VCaP (cell line): ENCODE measurements at regions not wholly inside any gene's neighbourhood (a gene's known extent, or its start where the extent isn't known, plus 50 kb on each side); places are given as distances from the start of the nearest gene placed in this dataset.

Source experiments
- H3K27ac ChIP-seq: fragments of 450-650 bp; 2 replicates; pipeline ENCODE4 v1.5.1; 2017
- CTCF ChIP-seq: fragments of 450-650 bp; conservative IDR thresholded peaks from 2 replicates; pipeline ENCODE4 v1.5.1; 2017; ENCODE audit warnings: mild to moderate bottlenecking, moderate library complexity

GRCh38 chr7:46150202-46150601 is 229.1 kb upstream of the IGFBP3 start:
- H3K27ac ChIP-seq = peak overlapping the region; percentile 11

GRCh38 chr7:46147871-46148270 is 226.8 kb upstream of the IGFBP3 start:
- no peak for TF ChIP-seq CTCF
- H3K27ac ChIP-seq = no peak overlapping the region

More at GRCh38 chr7:46150202-46150601, 229.1 kb upstream of the IGFBP3 start:
- no peak for TF ChIP-seq CTCF

DNA sequence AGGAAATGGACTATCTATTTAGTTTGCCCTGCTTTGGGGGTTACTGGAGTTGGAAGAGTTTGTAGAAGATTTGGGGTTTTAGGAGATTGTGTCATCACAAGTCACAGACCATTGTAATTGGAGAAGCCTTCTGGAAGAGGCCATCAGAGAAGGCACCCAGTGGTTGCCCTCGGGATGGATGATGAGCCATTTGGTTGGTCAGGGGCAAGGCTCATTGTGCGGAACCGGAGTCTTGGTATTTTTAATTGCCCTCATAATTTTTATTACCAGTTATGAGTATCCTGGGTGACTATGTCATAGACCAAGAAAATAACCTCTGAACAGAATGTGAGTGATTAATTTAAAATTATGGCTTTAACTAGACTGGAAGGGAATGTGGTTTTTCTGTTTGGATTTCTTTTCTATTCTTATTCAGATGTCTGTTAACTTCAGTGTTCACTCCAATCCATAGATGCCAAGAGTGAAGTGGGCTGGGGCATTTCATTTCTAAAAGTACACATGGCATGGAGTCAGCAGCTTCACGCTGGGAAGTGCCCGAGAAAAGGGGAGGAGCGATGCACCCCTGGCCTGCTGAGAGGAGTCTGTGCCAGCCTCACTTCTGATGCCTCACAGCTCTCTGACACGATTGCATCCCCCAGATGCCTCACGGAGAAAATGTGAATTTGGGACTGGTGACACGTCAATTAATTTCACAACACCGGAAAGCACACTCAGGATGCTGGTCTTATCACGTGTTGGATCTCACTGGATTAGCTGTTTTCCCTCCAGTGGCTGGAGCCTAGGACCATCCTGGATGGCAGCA is 225.6 kb upstream of the IGFBP3 start:
- TF ChIP-seq CTCF = no peak
- no peak overlapping the region for H3K27ac ChIP-seq

DNA sequence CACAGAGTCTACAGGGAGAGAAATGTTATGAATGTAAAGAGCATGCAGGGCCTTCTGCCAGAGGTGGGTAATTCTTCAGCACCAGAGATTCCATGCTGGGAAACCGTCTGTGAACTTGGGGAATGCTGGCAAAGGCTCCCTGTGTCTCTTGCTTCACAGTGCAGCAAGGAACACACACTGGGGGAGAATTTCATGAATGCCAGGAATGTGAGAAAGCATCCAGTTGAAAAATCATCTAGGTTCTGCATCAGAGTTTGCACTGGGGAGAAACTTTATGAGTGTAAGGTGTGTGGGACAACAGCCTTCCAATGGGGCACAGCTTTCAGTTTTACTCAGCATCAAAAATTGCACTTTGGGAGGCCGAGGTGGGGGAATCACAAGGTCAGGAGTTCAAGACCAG is 224.3 kb upstream of the IGFBP3 start:
- TF ChIP-seq CTCF = no peak
- no peak overlapping the region for H3K27ac ChIP-seq

- TF ChIP-seq CTCF = no peak
- H3K27ac ChIP-seq = no peak overlapping the region
Measured at GRCh38 chr7:46143949-46144917, 223.2 kb upstream of the IGFBP3 start.

GRCh38 chr7:46143421-46143820 is 222.3 kb upstream of the IGFBP3 start:
- TF ChIP-seq CTCF = no peak
- H3K27ac ChIP-seq = no peak overlapping the region

GRCh38 chr7:46139079-46139478 is 218.0 kb upstream of the IGFBP3 start:
- TF ChIP-seq CTCF = no peak
- H3K27ac ChIP-seq = no peak overlapping the region
